Dedifferentiated amniotic fluid mesenchymal stem cell (primary cell): ENCODE measurements at regions not wholly inside any gene's neighbourhood (a gene's known extent, or its start where the extent isn't known, plus 50 kb on each side); places are given as distances from the start of the nearest gene placed in this dataset.
A peak's percentile ranks its signal among the peaks of the same experiment; 100 is the strongest.
"Not testable (repeated sequence)": the region's sequence is repeated elsewhere in the genome, so short reads cannot be mapped to it uniquely, and the experiment has no call there.

Experiments used
- DNase-seq: peaks from one replicate; pipeline ENCODE4 v3.0.0-alpha.2; 2016; ENCODE audit errors: extremely low spot score

DNA sequence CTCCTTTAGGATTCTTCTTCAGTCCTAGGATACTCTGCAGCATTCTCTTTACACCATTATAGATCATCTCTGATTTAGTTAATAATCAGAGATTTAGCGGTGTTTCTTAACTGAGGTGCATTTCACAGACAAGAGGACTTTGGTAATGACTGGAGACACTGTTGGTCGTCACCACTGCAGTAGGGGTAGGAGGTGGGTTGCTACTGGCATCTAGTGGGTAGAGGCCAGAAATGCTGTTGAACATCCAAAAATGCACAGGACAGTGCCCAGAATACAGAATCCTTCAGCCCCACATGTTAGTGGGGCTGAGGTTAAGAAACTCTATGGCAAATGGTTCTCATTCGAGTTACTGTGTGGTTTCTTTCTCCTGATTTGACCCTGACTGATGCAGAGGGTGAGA is 80.4 kb upstream of the LMCD1 start:
- DNase-seq = no peak

GRCh38 chr3:8421711-8422110 is 79.9 kb upstream of the LMCD1 start:
- no peak for DNase-seq

- no peak for DNase-seq
Observed at GRCh38 chr3:8423307-8423706, 78.3 kb upstream of the LMCD1 start.

DNA sequence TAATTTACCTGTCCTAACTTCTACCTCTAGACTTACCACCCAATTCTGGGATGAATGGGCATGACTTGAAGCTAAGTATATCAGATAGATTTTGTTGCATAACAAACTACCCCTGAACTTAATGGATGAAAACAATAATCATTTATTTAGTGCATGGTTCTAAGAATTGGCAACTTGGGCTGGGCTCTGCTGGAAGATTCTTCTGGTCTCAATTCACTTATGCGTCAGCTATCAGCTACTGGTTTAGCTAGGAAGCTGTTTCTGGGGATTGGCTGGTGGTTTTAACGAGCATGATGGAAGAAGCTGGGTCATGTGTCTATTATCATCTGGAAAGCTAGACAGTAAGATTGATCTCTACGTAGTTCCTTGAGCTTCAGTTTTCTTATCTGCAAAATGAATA is 77.3 kb upstream of the LMCD1 start:
- no peak for DNase-seq

GRCh38 chr3:8436661-8437287 is 64.8 kb upstream of the LMCD1 start:
- no peak for DNase-seq

GRCh38 chr3:8438507-8439079 is 63.0 kb upstream of the LMCD1 start:
- no peak for DNase-seq

DNA sequence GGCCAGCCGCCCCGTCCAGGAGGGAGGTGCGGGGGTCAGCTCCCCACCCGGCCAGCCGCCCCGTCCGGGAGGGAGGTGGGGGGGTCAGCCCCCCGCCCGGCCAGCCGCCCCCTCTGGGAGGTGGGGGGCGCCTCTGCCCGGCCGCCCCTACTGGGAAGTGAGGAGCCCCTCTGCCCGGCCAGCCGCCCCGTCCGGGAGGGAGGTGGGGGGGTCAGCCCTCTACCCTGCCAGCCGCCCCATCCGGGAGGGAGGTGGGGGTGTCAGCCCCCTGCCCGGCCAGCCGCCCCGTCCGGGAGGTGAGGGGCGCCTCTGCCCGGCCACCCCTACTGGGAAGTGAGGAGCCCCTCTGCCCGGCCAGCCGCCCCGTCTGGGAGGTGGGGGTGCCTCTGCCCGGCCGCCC is 61.5 kb upstream of the LMCD1 start:
- DNase-seq = not testable (repeated sequence)

DNA sequence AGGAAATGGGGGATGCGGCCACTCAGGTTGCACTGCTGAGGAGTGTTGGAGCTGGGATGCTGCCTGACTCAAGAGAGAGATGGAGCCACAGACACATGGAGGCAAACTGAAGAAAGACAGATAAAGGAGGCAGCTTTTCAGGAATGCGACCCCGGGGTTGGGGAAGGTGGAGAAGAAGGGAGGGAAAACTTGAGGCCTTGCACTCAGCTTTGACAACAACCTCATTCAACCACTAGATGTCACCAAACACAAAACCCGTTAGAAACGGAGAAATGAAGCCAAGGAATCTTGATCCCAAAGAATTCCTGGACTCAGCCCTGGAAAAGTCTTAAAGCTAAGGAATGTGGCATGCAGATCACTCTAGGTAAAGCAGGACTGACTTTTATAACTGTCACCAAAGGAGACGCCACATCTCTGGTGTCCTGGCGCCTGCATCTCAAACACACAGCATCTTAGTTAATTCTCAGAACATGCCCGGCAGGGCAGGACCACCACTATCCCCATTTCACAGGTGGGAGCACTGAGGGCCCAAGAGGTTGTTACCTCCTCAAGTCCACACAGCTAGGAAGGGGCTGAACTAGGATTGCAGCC is 59.6 kb upstream of the LMCD1 start:
- peak; percentile 82 for DNase-seq

DNA sequence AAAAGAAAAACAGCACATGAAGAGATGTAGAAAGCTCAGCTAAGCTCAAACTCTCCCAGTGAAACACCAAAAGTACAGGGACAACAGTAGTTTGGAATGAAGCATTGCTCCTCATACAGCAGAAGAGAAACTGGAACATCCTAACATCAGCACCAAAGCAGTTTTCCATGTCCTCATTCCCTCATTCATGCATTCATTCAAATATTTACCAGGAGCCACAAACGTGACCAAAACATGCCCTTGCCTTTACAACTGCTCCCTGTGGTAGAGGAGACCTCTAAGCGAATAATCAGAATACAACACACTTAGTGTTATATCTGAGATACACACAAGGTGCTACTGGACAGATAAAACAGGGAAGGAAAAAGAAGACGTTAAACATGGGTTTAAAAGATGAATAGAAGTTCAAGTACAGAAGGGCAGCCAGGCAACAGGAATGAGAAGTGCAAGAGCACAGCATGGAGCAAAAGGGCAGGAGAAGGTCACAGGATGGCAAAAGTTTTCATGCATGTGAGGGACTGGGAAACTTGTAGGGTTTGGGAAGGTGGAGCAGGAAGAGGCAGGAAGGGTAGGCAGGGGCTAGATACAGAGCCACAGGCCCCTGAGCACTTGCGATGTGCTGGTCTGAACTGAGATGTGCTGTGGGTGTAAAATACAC is 58.5 kb upstream of the LMCD1 start:
- DNase-seq = no peak

DNA sequence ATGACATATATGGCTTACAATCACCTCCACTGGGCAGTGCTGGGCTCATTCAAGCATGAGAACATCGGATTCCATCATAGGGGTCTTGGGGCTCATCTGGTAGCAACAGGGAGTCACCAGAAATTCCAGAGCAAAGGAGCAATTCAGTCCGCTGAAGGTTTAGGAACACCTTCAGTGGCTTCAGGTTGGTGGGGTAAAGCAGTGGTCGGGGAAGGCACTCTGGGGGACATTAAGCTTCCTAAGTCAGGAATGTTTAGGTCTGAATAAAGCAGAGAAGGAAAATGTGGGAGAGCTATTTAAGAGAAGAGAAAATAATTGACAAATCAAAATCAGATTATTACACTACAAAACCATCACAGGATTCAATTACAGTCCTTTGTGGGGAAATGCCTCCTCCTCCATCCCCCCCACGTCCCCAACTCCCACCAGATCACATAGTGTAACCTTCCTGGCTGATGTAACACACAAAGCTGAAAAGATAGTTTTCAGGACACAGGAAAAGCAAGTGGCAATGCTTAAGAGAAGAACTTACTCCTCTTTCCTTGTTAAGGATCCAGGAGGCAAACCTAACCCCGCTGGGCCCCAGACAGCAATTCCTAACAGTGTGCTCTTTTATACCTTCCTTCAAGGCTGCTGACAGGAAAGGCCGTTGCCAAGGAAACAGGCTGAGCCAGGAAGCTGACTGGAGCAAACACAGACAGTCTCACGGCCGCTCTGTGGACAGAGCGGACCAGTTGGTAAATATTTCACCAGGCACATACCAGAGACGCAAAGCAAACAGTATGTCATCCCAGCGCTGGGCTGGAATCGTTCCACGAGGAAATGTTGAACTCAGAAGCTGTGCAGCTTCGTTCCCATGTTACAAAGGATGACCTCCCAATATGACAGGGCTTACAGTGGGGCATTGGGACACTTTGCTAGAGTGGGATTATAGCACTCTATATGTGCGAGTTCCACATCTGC is 57.5 kb upstream of the LMCD1 start:
- peak; percentile 98 for DNase-seq

DNA sequence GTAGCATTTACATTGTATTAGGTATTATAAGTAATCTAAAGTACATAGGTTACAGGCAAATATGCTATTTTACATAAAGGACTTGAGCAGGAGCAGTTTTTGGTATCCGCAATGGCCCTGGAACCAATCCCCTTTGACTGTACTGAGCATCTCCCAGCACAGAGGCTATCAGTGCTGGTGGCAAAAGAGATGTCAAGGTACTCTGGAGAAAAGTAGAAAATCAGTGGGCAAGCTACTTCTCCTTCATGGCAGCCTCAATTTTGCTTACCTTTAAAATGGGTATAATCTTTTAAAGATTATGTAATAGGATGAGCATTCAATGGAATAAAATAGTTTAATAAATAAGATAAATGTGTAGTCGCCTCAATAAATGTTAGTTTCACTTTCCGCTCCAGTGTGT is 56.7 kb upstream of the LMCD1 start:
- DNase-seq = no peak

GRCh38 chr3:8445861-8446260 is 55.8 kb upstream of the LMCD1 start:
- DNase-seq = peak; percentile 76

DNA sequence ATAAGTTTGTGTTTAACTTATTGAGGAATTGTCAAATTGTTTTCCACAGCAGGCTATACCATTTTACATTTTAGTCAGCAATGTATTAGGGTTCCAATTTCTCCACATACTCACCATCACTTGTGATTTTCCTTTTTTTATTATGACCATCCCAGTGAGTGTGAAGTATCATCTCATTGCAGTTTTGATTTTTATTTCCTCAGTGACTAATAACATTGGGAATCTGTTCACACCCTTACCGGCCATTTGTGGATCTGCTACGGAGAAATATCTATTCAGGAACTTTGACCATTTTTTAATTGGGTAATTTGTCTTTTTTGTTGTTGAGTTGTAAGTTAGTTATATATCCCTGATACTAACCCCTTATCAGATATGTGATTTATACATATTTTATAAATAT is 54.8 kb upstream of the LMCD1 start:
- DNase-seq = no peak

DNA sequence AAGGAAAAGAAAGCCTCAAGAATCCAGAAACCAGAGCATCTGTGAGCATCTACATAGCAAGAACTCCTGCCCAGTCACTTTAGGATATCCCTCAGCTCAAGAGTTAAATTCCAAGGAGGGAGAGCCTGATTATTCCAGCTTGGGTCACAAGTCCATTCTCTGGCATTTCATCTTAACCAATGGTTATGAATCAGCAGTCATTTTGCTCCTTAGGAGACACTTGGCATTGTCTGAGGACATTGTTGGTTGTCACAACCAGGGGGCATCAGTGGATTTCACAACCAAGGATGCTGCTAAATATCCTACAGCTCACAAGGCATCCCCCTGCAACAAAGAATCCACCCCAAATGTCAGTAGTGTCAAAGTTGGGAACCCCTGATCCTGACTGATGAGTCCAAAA is 51.0 kb upstream of the LMCD1 start:
- DNase-seq = no peak

- DNase-seq = no peak
Observed at GRCh38 chr3:8451696-8452095, 49.9 kb upstream of the LMCD1 start.
